NOMO-1 treated with DMSO at 0.1 percent for 48 hours (cell line): ENCODE measurements at regions not wholly inside any gene's neighbourhood (a gene's known extent, or its start where the extent isn't known, plus 50 kb on each side); places are given as distances from the start of the nearest gene placed in this dataset.
A peak's percentile ranks its signal among the peaks of the same experiment; 100 is the strongest.

Experiments used
- DNase-seq: peaks from one replicate; lab custom pipeline; 2025; ENCODE audit not compliant: unreplicated experiment; lab: John Stamatoyannopoulos, UW

GRCh38 chr21:35136106-35136505, 87.0 kb upstream of the RUNX1 start:
- no peak for DNase-seq

GRCh38 chr21:35135481-35135880, 86.4 kb upstream of the RUNX1 start:
- no peak for DNase-seq

- no peak for DNase-seq
Observed at GRCh38 chr21:35134309-35134708, 85.2 kb upstream of the RUNX1 start.

GRCh38 chr21:35128536-35128935, 79.4 kb upstream of the RUNX1 start:
- no peak for DNase-seq

- no peak for DNase-seq
Observed at GRCh38 chr21:35127851-35128250, 78.7 kb upstream of the RUNX1 start.

GRCh38 chr21:35127026-35127425, 77.9 kb upstream of the RUNX1 start:
- DNase-seq, result no peak

GRCh38 chr21:35120631-35121180, 71.6 kb upstream of the RUNX1 start:
- no peak for DNase-seq

- no peak for DNase-seq
Observed at GRCh38 chr21:35119501-35120047, 70.5 kb upstream of the RUNX1 start.

GRCh38 chr21:35116777-35117176, 67.7 kb upstream of the RUNX1 start:
- no peak for DNase-seq

GRCh38 chr21:35113064-35113463, 64.0 kb upstream of the RUNX1 start:
- DNase-seq, result no peak

- DNase-seq, result no peak
Observed at GRCh38 chr21:35111321-35111930, 62.3 kb upstream of the RUNX1 start.

GRCh38 chr21:35108887-35109286, 59.8 kb upstream of the RUNX1 start:
- no peak for DNase-seq

- DNase-seq, result no peak
Observed at GRCh38 chr21:35107520-35107919, 58.4 kb upstream of the RUNX1 start.

- DNase-seq, result no peak
Observed at GRCh38 chr21:35106246-35106835, 57.2 kb upstream of the RUNX1 start.

GRCh38 chr21:35102488-35103371, 53.6 kb upstream of the RUNX1 start:
- DNase-seq, result peak; percentile 97

- no peak for DNase-seq
Observed at GRCh38 chr21:35100349-35100811, 51.3 kb upstream of the RUNX1 start.

- no peak for DNase-seq
Observed at GRCh38 chr21:35099310-35099709, 50.2 kb upstream of the RUNX1 start.
